ENCODE measurements at regions not wholly inside any gene's neighbourhood (a gene's known extent, or its start where the extent isn't known, plus 50 kb on each side); places are given as distances from the start of the nearest gene placed in this dataset.
A peak's percentile ranks its signal among the peaks of the same experiment; 100 is the strongest.

- no peaks in the 10 kb centered on the region for H3K27me3 ChIP-seq (ENCODE audit: control insufficient read depth, insufficient read depth, low read length)
- H3K36me3 ChIP-seq (ENCODE audit: control insufficient read depth in 2 of 3, insufficient read depth in 3 of 3, low read length in 3 of 3), result no peaks in the 10 kb centered on the region
- TF ChIP-seq CTCF (IDR thresholded peaks at IDR 0.05; ENCODE audit: borderline replicate concordance, extremely low read depth, insufficient read depth), result no peak
- H3K4me1 ChIP-seq (ENCODE audit: control insufficient read depth in 2 of 3, insufficient read depth in 2 of 3, low read depth in 1 of 3, low read length in 3 of 3), result no peaks in the 10 kb centered on the region
- FAIRE-seq (no peak), DNase-seq (no peak)
- H3K9me3 ChIP-seq (ENCODE audit: control insufficient read depth in 2 of 3, insufficient read depth in 1 of 3, low read length in 3 of 3), result no peaks in the 10 kb centered on the region
- intact Hi-C loops (cut with DNase I), result no loop called here
- H3K4me3 ChIP-seq (ENCODE audit: low read length in 3 of 3), result no peak overlapping the region
- H3K9ac ChIP-seq (ENCODE audit: low read length in 3 of 3), result no peak overlapping the region
- no peak overlapping the region for H3K27ac ChIP-seq (ENCODE audit: low read depth in 2 of 2, low read length in 2 of 2)
Observed at GRCh38 chr4:32962100-32962499, 2241.9 kb downstream of the PCDH7 start.

GRCh38 chr4:32985256-32985655 lies 2265.1 kb downstream of the PCDH7 start:
- H3K9ac ChIP-seq (ENCODE audit: low read length in 3 of 3), result no peak overlapping the region
- no peaks in the 10 kb centered on the region for H3K36me3 ChIP-seq (ENCODE audit: control insufficient read depth in 2 of 3, insufficient read depth in 3 of 3, low read length in 3 of 3)
- no peak for TF ChIP-seq CTCF (IDR thresholded peaks at IDR 0.05; ENCODE audit: borderline replicate concordance, extremely low read depth, insufficient read depth)
- no peaks in the 10 kb centered on the region for H3K27me3 ChIP-seq (ENCODE audit: control insufficient read depth, insufficient read depth, low read length)
- intact Hi-C loops (cut with DNase I), result no loop called here
- no peaks in the 10 kb centered on the region for H3K9me3 ChIP-seq (ENCODE audit: control insufficient read depth in 2 of 3, insufficient read depth in 1 of 3, low read length in 3 of 3)
- H3K4me1 ChIP-seq (ENCODE audit: control insufficient read depth in 2 of 3, insufficient read depth in 2 of 3, low read depth in 1 of 3, low read length in 3 of 3), result no peaks in the 10 kb centered on the region
- DNase-seq (no peak), FAIRE-seq (no peak)
- H3K4me3 ChIP-seq (ENCODE audit: low read length in 3 of 3), result no peak overlapping the region
- no peak overlapping the region for H3K27ac ChIP-seq (ENCODE audit: low read depth in 2 of 2, low read length in 2 of 2)

GRCh38 chr4:32986236-32986635 lies 2266.1 kb downstream of the PCDH7 start:
- no peak for TF ChIP-seq CTCF (IDR thresholded peaks at IDR 0.05; ENCODE audit: borderline replicate concordance, extremely low read depth, insufficient read depth)
- no peaks in the 10 kb centered on the region for H3K36me3 ChIP-seq (ENCODE audit: control insufficient read depth in 2 of 3, insufficient read depth in 3 of 3, low read length in 3 of 3)
- FAIRE-seq (no peak), DNase-seq (peak in 1 of 5 donors; percentile 8)
- H3K9me3 ChIP-seq (ENCODE audit: control insufficient read depth in 2 of 3, insufficient read depth in 1 of 3, low read length in 3 of 3), result no peaks in the 10 kb centered on the region
- no peak overlapping the region for H3K9ac ChIP-seq (ENCODE audit: low read length in 3 of 3)
- no peak overlapping the region for H3K27ac ChIP-seq (ENCODE audit: low read depth in 2 of 2, low read length in 2 of 2)
- no peaks in the 10 kb centered on the region for H3K4me1 ChIP-seq (ENCODE audit: control insufficient read depth in 2 of 3, insufficient read depth in 2 of 3, low read depth in 1 of 3, low read length in 3 of 3)
- no peak overlapping the region for H3K4me3 ChIP-seq (ENCODE audit: low read length in 3 of 3)
- H3K27me3 ChIP-seq (ENCODE audit: control insufficient read depth, insufficient read depth, low read length), result no peaks in the 10 kb centered on the region
- intact Hi-C loops (cut with DNase I), result no loop called here

GRCh38 chr4:32987111-32987510 lies 2266.9 kb downstream of the PCDH7 start:
- no peak overlapping the region for H3K4me3 ChIP-seq (ENCODE audit: low read length in 3 of 3)
- no peaks in the 10 kb centered on the region for H3K9me3 ChIP-seq (ENCODE audit: control insufficient read depth in 2 of 3, insufficient read depth in 1 of 3, low read length in 3 of 3)
- FAIRE-seq (no peak), DNase-seq (no peak)
- H3K9ac ChIP-seq (ENCODE audit: low read length in 3 of 3), result no peak overlapping the region
- no peak overlapping the region for H3K27ac ChIP-seq (ENCODE audit: low read depth in 2 of 2, low read length in 2 of 2)
- no peaks in the 10 kb centered on the region for H3K36me3 ChIP-seq (ENCODE audit: control insufficient read depth in 2 of 3, insufficient read depth in 3 of 3, low read length in 3 of 3)
- H3K4me1 ChIP-seq (ENCODE audit: control insufficient read depth in 2 of 3, insufficient read depth in 2 of 3, low read depth in 1 of 3, low read length in 3 of 3), result no peaks in the 10 kb centered on the region
- intact Hi-C loops (cut with DNase I), result no loop called here
- H3K27me3 ChIP-seq (ENCODE audit: control insufficient read depth, insufficient read depth, low read length), result no peaks in the 10 kb centered on the region
- no peak for TF ChIP-seq CTCF (IDR thresholded peaks at IDR 0.05; ENCODE audit: borderline replicate concordance, extremely low read depth, insufficient read depth)

Data from kidney (tissue), 13 donors.